Progenitor cell of endocrine pancreas (in vitro differentiated cells): ENCODE measurements at regions not wholly inside any gene's neighbourhood (a gene's known extent, or its start where the extent isn't known, plus 50 kb on each side); places are given as distances from the start of the nearest gene placed in this dataset.

Experiments
- DNase-seq: peaks from one replicate; pipeline ENCODE4 v3.0.0; 2021; ENCODE audit warnings: low spot score; ENCODE audit not compliant: unreplicated experiment
- H3K27ac Mint-ChIP-seq: 2 replicates; pipeline ENCODE4 v1.8.0; 2021; ENCODE audit warnings: mild to moderate bottlenecking, moderate library complexity, mixed read lengths
- H3K27me3 Mint-ChIP-seq: 2 replicates; pipeline ENCODE4 v1.8.0; 2021; ENCODE audit warnings: mixed read lengths
- H3K36me3 Mint-ChIP-seq: 2 replicates; pipeline ENCODE4 v1.8.0; 2022; ENCODE audit warnings: mixed read lengths; ENCODE audit not compliant: insufficient read depth
- H3K4me1 Mint-ChIP-seq: 2 replicates; pipeline ENCODE4 v1.8.0; 2021; ENCODE audit warnings: low read depth, mixed read lengths
- H3K4me3 Mint-ChIP-seq: 2 replicates; pipeline ENCODE4 v1.8.0; 2021; ENCODE audit warnings: low read depth, mild to moderate bottlenecking, moderate library complexity, mixed read lengths
- H3K9me3 Mint-ChIP-seq: 2 replicates; pipeline ENCODE4 v1.8.0; 2021; ENCODE audit warnings: low read depth, mixed read lengths
- TF ChIP-seq, protein P1 (sequence below): fragments of 200-600 bp; sonication (generic); IDR thresholded peaks from one replicate; pipeline ENCODE4 v1.5.0; 2021; ENCODE audit warnings: antibody characterized with exemption, mild to moderate bottlenecking; ENCODE audit not compliant: unreplicated experiment

DNA sequence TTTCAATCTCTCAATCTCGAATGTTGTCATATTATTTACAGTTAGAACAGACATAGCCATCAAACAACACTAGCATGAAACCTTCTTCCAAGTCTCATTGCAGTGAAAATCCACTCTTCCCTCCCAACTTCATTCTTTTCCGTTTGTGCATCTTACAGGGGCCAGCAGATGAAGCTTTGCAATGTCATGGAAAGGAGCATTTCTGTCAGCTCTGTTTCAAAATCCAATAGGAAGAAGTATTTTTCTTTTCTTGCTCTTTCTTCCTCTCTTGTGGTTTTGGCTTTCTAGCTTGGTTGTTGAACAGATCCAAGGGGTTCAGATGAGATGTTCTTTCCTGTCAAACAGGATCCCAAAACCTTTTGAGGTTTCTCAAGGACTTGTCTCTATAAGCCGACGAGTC is 416.6 kb downstream of the AEBP2 start:
- Mint-ChIP-seq H3K27ac (no peak overlapping the region), H3K4me3 (no peak overlapping the region), H3K36me3 (peaks cover 3% of the 10 kb centered on the region), H3K4me1 (peaks cover 15% of the 10 kb centered on the region), H3K27me3 (no peaks in the 10 kb centered on the region), H3K9me3 (peaks cover 27% of the 10 kb centered on the region)
- TF ChIP-seq, protein P1, sequence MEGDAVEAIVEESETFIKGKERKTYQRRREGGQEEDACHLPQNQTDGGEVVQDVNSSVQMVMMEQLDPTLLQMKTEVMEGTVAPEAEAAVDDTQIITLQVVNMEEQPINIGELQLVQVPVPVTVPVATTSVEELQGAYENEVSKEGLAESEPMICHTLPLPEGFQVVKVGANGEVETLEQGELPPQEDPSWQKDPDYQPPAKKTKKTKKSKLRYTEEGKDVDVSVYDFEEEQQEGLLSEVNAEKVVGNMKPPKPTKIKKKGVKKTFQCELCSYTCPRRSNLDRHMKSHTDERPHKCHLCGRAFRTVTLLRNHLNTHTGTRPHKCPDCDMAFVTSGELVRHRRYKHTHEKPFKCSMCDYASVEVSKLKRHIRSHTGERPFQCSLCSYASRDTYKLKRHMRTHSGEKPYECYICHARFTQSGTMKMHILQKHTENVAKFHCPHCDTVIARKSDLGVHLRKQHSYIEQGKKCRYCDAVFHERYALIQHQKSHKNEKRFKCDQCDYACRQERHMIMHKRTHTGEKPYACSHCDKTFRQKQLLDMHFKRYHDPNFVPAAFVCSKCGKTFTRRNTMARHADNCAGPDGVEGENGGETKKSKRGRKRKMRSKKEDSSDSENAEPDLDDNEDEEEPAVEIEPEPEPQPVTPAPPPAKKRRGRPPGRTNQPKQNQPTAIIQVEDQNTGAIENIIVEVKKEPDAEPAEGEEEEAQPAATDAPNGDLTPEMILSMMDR: no peak
- no peak for DNase-seq

DNA sequence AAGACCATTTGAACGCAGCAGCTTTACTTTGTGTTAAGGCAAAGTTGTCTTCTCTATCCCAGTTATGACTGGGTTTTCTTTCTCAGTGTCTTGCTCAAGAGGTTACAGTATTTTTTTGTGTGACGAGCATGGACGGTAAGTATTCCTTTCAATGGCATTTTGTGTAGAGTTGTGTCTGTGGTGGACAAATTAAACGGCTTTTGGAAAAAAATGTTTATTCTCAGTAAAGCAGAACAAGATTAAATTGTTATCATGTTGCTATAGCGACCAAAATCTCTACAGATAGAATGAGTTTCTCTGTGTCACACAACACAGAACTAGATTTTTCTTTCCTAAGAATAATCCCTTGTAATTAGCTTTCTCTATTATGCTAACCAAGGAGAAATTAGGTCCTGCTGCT is 417.1 kb downstream of the AEBP2 start:
- no peaks in the 10 kb centered on the region for H3K27me3 Mint-ChIP-seq
- TF ChIP-seq, protein P1: no peak
- no peak overlapping the region for H3K4me3 Mint-ChIP-seq
- peaks cover 11% of the 10 kb centered on the region for H3K4me1 Mint-ChIP-seq
- H3K9me3 Mint-ChIP-seq: peaks cover 33% of the 10 kb centered on the region
- no peak overlapping the region for H3K27ac Mint-ChIP-seq
- DNase-seq: no peak
- H3K36me3 Mint-ChIP-seq: peaks cover 4% of the 10 kb centered on the region

DNA sequence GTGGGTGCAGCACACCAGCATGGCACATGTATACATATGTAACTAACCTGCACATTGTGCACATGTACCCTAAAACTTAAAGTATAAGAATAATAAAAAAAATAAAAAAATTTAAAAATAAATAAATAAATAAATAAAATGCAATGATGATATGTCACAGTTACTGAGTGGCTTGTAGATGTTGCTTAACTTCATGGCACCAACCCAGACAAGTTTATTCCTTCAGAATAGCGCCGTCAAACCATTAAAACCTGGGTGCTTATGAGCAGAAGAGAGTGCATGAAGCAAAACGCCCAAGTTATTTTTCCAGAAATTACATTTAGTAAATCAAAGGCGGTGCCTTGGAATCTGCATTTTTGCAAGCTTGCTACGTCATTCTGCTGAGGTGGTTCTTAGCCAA is 417.9 kb downstream of the AEBP2 start:
- Mint-ChIP-seq H3K27me3 (no peaks in the 10 kb centered on the region), H3K4me3 (no peak overlapping the region), H3K36me3 (peaks cover 5% of the 10 kb centered on the region), H3K9me3 (peaks cover 41% of the 10 kb centered on the region), H3K4me1 (peaks cover 11% of the 10 kb centered on the region), H3K27ac (no peak overlapping the region)
- no peak for DNase-seq
- TF ChIP-seq, protein P1: no peak

DNA sequence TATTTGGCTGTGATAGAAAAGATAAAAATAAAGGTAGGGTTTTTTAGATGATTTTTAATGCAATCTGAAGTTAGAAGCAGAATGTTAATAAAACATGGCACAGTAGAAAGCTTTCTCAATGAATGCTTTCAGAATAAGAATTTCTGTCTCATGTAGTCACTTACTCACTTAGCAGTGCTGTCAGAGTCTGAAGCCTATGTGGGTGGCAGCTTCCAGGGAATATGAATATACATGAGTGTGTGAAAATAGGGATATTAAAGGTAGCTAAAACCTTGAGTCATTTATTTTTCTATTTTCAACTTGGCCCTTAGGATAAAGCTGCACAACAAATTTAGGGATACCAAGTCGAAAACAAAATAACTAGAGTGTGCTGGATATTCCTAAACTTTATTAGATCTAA is 427.9 kb downstream of the AEBP2 start:
- TF ChIP-seq, protein P1: no peak
- no peak overlapping the region for H3K4me3 Mint-ChIP-seq
- H3K27me3 Mint-ChIP-seq: no peaks in the 10 kb centered on the region
- H3K4me1 Mint-ChIP-seq: peaks cover 31% of the 10 kb centered on the region
- H3K27ac Mint-ChIP-seq: no peak overlapping the region
- peaks cover 7% of the 10 kb centered on the region for H3K9me3 Mint-ChIP-seq
- H3K36me3 Mint-ChIP-seq: peaks cover 1% of the 10 kb centered on the region
- no peak for DNase-seq

DNA sequence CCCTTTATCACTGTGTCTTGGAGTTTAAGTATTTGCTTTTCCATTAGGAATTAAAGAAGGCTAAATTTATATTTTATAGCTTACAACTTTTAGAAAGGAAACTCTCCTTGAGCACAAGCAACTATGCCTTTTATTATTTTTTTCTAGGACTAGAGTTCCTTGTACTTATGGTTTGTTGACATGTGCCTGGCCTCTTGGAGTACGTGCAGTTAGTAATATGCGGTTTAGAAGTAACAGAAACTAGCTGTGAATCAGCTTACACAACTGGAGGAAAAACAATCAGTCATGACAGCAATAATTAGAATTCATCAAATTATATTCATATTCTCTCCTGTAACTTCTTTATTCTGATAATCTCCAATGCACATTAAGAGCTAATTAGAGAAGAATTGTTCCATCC is 428.7 kb downstream of the AEBP2 start:
- no peaks in the 10 kb centered on the region for H3K36me3 Mint-ChIP-seq
- H3K9me3 Mint-ChIP-seq: peaks cover 11% of the 10 kb centered on the region
- H3K27ac Mint-ChIP-seq: no peak overlapping the region
- peaks cover 31% of the 10 kb centered on the region for H3K4me1 Mint-ChIP-seq
- no peak overlapping the region for H3K4me3 Mint-ChIP-seq
- no peaks in the 10 kb centered on the region for H3K27me3 Mint-ChIP-seq
- no peak for DNase-seq
- TF ChIP-seq, protein P1: no peak
